B cell (primary cell): ENCODE measurements at regions not wholly inside any gene's neighbourhood (a gene's known extent, or its start where the extent isn't known, plus 50 kb on each side); places are given as distances from the start of the nearest gene placed in this dataset.

Experiments
- ATAC-seq: fragments of 200-7000 bp; cut with Tn5 transposase; one replicate; pipeline ENCODE4 v1.10.0; 2021; ENCODE audit warnings: low read depth, mild to moderate bottlenecking, moderate number of reproducible peaks, moderate library complexity
- CTCF ChIA-PET: fragments of 350-600 bp; sonication (Branson Sonifier 250); formaldehyde crosslinking; loops from one replicate; lab custom pipeline; 2021; ENCODE audit warnings: antibody characterized with exemption, inconsistent platforms; lab: Charles Lee
- POLR2A ChIA-PET: fragments of 350-600 bp; sonication (Branson Sonifier 250); formaldehyde crosslinking; loops from one replicate; lab custom pipeline; 2021; ENCODE audit warnings: antibody characterized with exemption; lab: Charles Lee
- DNase-seq: peaks from one replicate; pipeline ENCODE4 v3.0.0; 2013
- H2AFZ ChIP-seq: 2 replicates; pipeline ENCODE4 v1.6.1; 2012; ENCODE audit warnings: mild to moderate bottlenecking, low read depth, low read length; ENCODE audit not compliant: insufficient read depth, poor library complexity, severe bottlenecking
- H3K27ac ChIP-seq, 2 donors: 1 replicate in 1 of 2; 2 replicates in 1 of 2; pipeline ENCODE4 v1.5.1; 2012 to 2013; ENCODE audit warnings: low read length in 2 of 2, mild to moderate bottlenecking in 2 of 2, moderate library complexity in 1 of 2
- H3K27me3 ChIP-seq, 4 experiments: fragments of 200-600 bp in 1 of 4; sonication (generic) in 1 of 4; replicated peaks in 1 of 4; 1 replicate in 2 of 4; 2 replicates in 2 of 4; pipeline versions ENCODE4 v1.6.1 to v1.7.0; 2013 to 2016; ENCODE audit warnings: low read length in 3 of 4, mild to moderate bottlenecking in 2 of 4, mixed read lengths in 1 of 4, moderate library complexity in 1 of 4; ENCODE audit not compliant: insufficient read depth in 4 of 4, control insufficient read depth in 3 of 4; ENCODE audit errors: control extremely low read depth in 1 of 4
- H3K36me3 ChIP-seq, 2 experiments: replicated peaks in 1 of 2; 1 replicate in 1 of 2; 2 replicates in 1 of 2; pipeline versions ENCODE4 v1.6.1 to v1.7.1; 2013; ENCODE audit warnings: low read length in 1 of 2; ENCODE audit not compliant: insufficient read depth in 2 of 2, control insufficient read depth in 1 of 2; ENCODE audit errors: control extremely low read depth in 1 of 2, extremely low read depth in 1 of 2
- H3K4me1 ChIP-seq, 2 donors: fragments of 200-600 bp in 1 of 2; sonication (generic) in 1 of 2; 1 replicate in 1 of 2; 2 replicates in 1 of 2; pipeline versions ENCODE4 v1.5.1 to v1.6.1; 2013 to 2017; ENCODE audit warnings: low read length in 2 of 2; ENCODE audit not compliant: control insufficient read depth in 2 of 2, insufficient read depth in 2 of 2
- H3K4me2 ChIP-seq: replicated peaks from 2 replicates; pipeline ENCODE3; 2012; ENCODE audit warnings: mild to moderate bottlenecking, low read depth, low read length; ENCODE audit not compliant: poor library complexity, severe bottlenecking
- H3K4me3 ChIP-seq, 5 experiments: fragments of 200-600 bp in 1 of 5; sonication (generic) in 1 of 5; 1 replicate in 3 of 5; 2 replicates in 2 of 5; pipeline versions ENCODE4 v1.5.1 to v1.7.0; 2011 to 2016; ENCODE audit warnings: low read length in 4 of 5, mild to moderate bottlenecking in 4 of 5, low read depth in 2 of 5, control low read depth in 1 of 5, moderate library complexity in 1 of 5; ENCODE audit not compliant: insufficient read depth in 1 of 5; ENCODE audit errors: control extremely low read depth in 1 of 5, extremely low read depth in 1 of 5
- H3K79me2 ChIP-seq: fragments of 200-600 bp; sonication (generic); one replicate; pipeline ENCODE4 v1.6.0; 2016; ENCODE audit warnings: low read length; ENCODE audit not compliant: control insufficient read depth, insufficient read depth
- H3K9ac ChIP-seq: fragments of 200-600 bp; sonication (generic); 2 replicates; pipeline ENCODE4 v1.6.1; 2017; ENCODE audit warnings: mild to moderate bottlenecking, low read length, moderate library complexity
- H3K9me3 ChIP-seq, 3 donors: one replicate each; pipeline versions ENCODE4 v1.6.1 to v1.7.1; 2013; ENCODE audit warnings: low read length in 2 of 3; ENCODE audit not compliant: control insufficient read depth in 2 of 3, insufficient read depth in 1 of 3; ENCODE audit errors: control extremely low read depth in 1 of 3
- H4K20me1 ChIP-seq: 2 replicates; pipeline ENCODE4 v1.6.0; 2012; ENCODE audit warnings: mild to moderate bottlenecking, low read length; ENCODE audit not compliant: insufficient read depth, control insufficient read depth, poor library complexity, severe bottlenecking
- H3K27ac Mint-ChIP-seq: one replicate; pipeline ENCODE4 v1.8.0; 2021; ENCODE audit warnings: mixed read lengths
- H3K27me3 Mint-ChIP-seq: one replicate; pipeline ENCODE4 v1.8.0; 2021; ENCODE audit warnings: mixed read lengths
- H3K4me1 Mint-ChIP-seq: one replicate; pipeline ENCODE4 v1.8.0; 2021; ENCODE audit warnings: mixed read lengths
- H3K4me3 Mint-ChIP-seq: one replicate; pipeline ENCODE4 v1.8.0; 2021; ENCODE audit warnings: mixed read lengths
- H3K9me3 Mint-ChIP-seq: one replicate; pipeline ENCODE4 v1.8.0; 2022; ENCODE audit warnings: mixed read lengths; ENCODE audit not compliant: insufficient read depth
- CTCF ChIP-seq: fragments of 200-600 bp; IDR thresholded peaks from one replicate; pipeline ENCODE4 v1.8.0; 2022; ENCODE audit warnings: antibody characterized with exemption, mild to moderate bottlenecking
- EZH2 ChIP-seq: IDR thresholded peaks from 2 replicates; pipeline ENCODE4 v1.6.1; 2012; ENCODE audit warnings: borderline replicate concordance, low read depth, mild to moderate bottlenecking, moderate library complexity, low read length; ENCODE audit not compliant: insufficient read depth, poor library complexity, severe bottlenecking
- WGBS: methylation state at CpG from one replicate; pipeline ENCODE4 v1.1.5; 2013; ENCODE audit warnings: missing lambda C conversion rate; ENCODE audit not compliant: insufficient coverage; 5-methylcytosine and 5-hydroxymethylcytosine counted together
- intact Hi-C: fragments of 100-400 bp; cut with micrococcal nuclease; formaldehyde crosslinking; loops from one replicate; pipeline ENCODE4 v1.10.0; 2022

GRCh38 chr10:43822631-43823580 is 174.2 kb upstream of the ZNF32 start:
- no peaks in the 10 kb centered on the region for H3K4me1 Mint-ChIP-seq
- ATAC-seq = no peak
- Histone ChIP-seq H3K79me2 (no peaks in the 10 kb centered on the region), H3K4me3 (no peak overlapping the region), H3K9me3 (peaks cover 0 to 5% (median 0%) of the 10 kb centered on the region in 3 donors), H2AFZ (no peak overlapping the region), H3K9ac (no peak overlapping the region), H3K36me3 (no peaks in the 10 kb centered on the region), H3K4me1 (no peaks in the 10 kb centered on the region), H3K4me2 (no peak overlapping the region), H3K27me3 (no peaks in the 10 kb centered on the region), H3K27ac (no peak overlapping the region), H4K20me1 (no peaks in the 10 kb centered on the region)
- POLR2A ChIA-PET = no interaction called here
- WGBS = no CpG with 5 or more reads among the region's 4 CpGs
- no peak for DNase-seq
- H3K27me3 Mint-ChIP-seq = peaks cover 8% of the 10 kb centered on the region
- H3K4me3 Mint-ChIP-seq = no peak overlapping the region
- intact Hi-C loops = no loop called here
- no peak overlapping the region for H3K27ac Mint-ChIP-seq
- TF ChIP-seq EZH2 = no peak
- no peak for TF ChIP-seq CTCF
- CTCF ChIA-PET = no interaction called here
- no peaks in the 10 kb centered on the region for H3K9me3 Mint-ChIP-seq

GRCh38 chr10:43821103-43821502 is 172.4 kb upstream of the ZNF32 start:
- Histone ChIP-seq H4K20me1 (no peaks in the 10 kb centered on the region), H3K9ac (no peak overlapping the region), H2AFZ (no peak overlapping the region), H3K4me1 (peaks cover 0 to 8% of the 10 kb centered on the region in 2 donors), H3K4me3 (no peak overlapping the region), H3K27ac (no peak overlapping the region), H3K79me2 (no peaks in the 10 kb centered on the region), H3K9me3 (peaks cover 0 to 5% (median 0%) of the 10 kb centered on the region in 3 donors), H3K27me3 (no peaks in the 10 kb centered on the region), H3K4me2 (no peak overlapping the region), H3K36me3 (no peaks in the 10 kb centered on the region)
- Mint-ChIP-seq H3K4me1 (peaks cover 3% of the 10 kb centered on the region), H3K27me3 (peaks cover 3% of the 10 kb centered on the region), H3K4me3 (no peak overlapping the region), H3K27ac (no peak overlapping the region), H3K9me3 (no peaks in the 10 kb centered on the region)
- intact Hi-C loops = no loop called here
- ATAC-seq (no peak), DNase-seq (no peak)
- TF ChIP-seq CTCF = no peak
- TF ChIP-seq EZH2 = no peak
- WGBS = 88% methylated on average over 2 of the region's 2 CpGs
- ChIA-PET CTCF (no interaction called here), POLR2A (no interaction called here)
